AG10803 (cell line): ENCODE measurements at regions not wholly inside any gene's neighbourhood (a gene's known extent, or its start where the extent isn't known, plus 50 kb on each side); places are given as distances from the start of the nearest gene placed in this dataset.

Experiments
- DNase-seq: peaks from one replicate; pipeline ENCODE4 v3.0.0; 2010; ENCODE audit warnings: low read depth
- H3K4me3 ChIP-seq: 2 replicates; pipeline ENCODE4 v1.5.1; 2011; ENCODE audit warnings: mild to moderate bottlenecking, low read length, control low read depth
- CTCF ChIP-seq: conservative IDR thresholded peaks from 2 replicates; pipeline ENCODE4 v1.5.1; 2011; ENCODE audit warnings: mild to moderate bottlenecking, low read length, control low read depth, inconsistent platforms

GRCh38 chr1:219459351-219460080, 153.4 kb downstream of the ZC3H11B start:
- DNase-seq, result no peak
- no peak for TF ChIP-seq CTCF
- H3K4me3 ChIP-seq, result no peak overlapping the region

GRCh38 chr1:219446288-219446687, 166.6 kb downstream of the ZC3H11B start:
- TF ChIP-seq CTCF, result no peak
- no peak for DNase-seq
- H3K4me3 ChIP-seq, result no peak overlapping the region

- no peak for DNase-seq
- TF ChIP-seq CTCF, result no peak
- no peak overlapping the region for H3K4me3 ChIP-seq
Observed at GRCh38 chr1:219445864-219446263, 167.0 kb downstream of the ZC3H11B start.

- no peak for DNase-seq
- no peak overlapping the region for H3K4me3 ChIP-seq
- TF ChIP-seq CTCF, result no peak
Observed at GRCh38 chr1:219444474-219444873, 168.4 kb downstream of the ZC3H11B start.

GRCh38 chr1:219443763-219444162, 169.1 kb downstream of the ZC3H11B start:
- H3K4me3 ChIP-seq, result no peak overlapping the region
- DNase-seq, result no peak
- TF ChIP-seq CTCF, result no peak

GRCh38 chr1:219442611-219443061, 170.3 kb downstream of the ZC3H11B start:
- DNase-seq, result no peak
- no peak for TF ChIP-seq CTCF
- no peak overlapping the region for H3K4me3 ChIP-seq

- no peak overlapping the region for H3K4me3 ChIP-seq
- no peak for DNase-seq
- no peak for TF ChIP-seq CTCF
Observed at GRCh38 chr1:219441884-219442283, 171.0 kb downstream of the ZC3H11B start.
